ENCODE measurements at regions not wholly inside any gene's neighbourhood (a gene's known extent, or its start where the extent isn't known, plus 50 kb on each side); places are given as distances from the start of the nearest gene placed in this dataset.
A peak's percentile ranks its signal among the peaks of the same experiment; 100 is the strongest.

GRCh38 chr1:117753232-117753631, 147.4 kb downstream of the TENT5C start:
- peak overlapping the region; percentile 54; the same call in 1 of the 2 replicates for H2AFZ ChIP-seq (ENCODE audit: low read depth)

GRCh38 chr1:117753652-117754051, 147.8 kb downstream of the TENT5C start:
- ChIA-PET CTCF (interaction anchor here (0.6 to 10.1 kb wide), 76 partner anchors 8 to 686 kb away, joined by 3 to 192 read pairs (median 5); partner anchors contain the start of gene TENT5C), POLR2A (no interaction called here)
- Histone ChIP-seq H3K9me3 (no peaks in the 10 kb centered on the region), H3K4me3 (ENCODE audit: low read depth in 2 of 2, low read length in 1 of 2) (peak overlapping the region; percentile 26 to 56), H3K27ac (ENCODE audit: low read depth in 2 of 2, low read length in 1 of 2) (no peak overlapping the region), H3K27me3 (ENCODE audit: insufficient read depth) (no peaks in the 10 kb centered on the region), H2AFZ (ENCODE audit: low read depth) (peak overlapping the region; percentile 54; the same call in 1 of the 2 replicates), H3K4me1 (ENCODE audit: control insufficient read depth in 1 of 2, insufficient read depth in 2 of 2, low read depth in 1 of 2, low read length in 1 of 2) (peaks cover 0 to 8% of the 10 kb centered on the region in 2 experiments; a peak in 1 of 4 replicates), H3K36me3 (replicated peaks in 1 of 2; ENCODE audit: control insufficient read depth in 1 of 2, insufficient read depth in 2 of 2, low read length in 1 of 2) (no peaks in the 10 kb centered on the region), H4K20me1 (ENCODE audit: insufficient read depth) (no peaks in the 10 kb centered on the region), H3K4me2 (peak overlapping the region; percentile 56), H3K79me2 (ENCODE audit: insufficient read depth) (no peaks in the 10 kb centered on the region), H3K9ac (no peak overlapping the region), H3K9me2 (no peaks in the 10 kb centered on the region), H3F3A (replicated peaks; ENCODE audit: insufficient read depth) (no peaks in the 10 kb centered on the region)
- TF ChIP-seq MXI1 (IDR thresholded peaks at IDR 0.05; ENCODE audit: low read depth, low read length) (no peak), RFX5 (IDR thresholded peaks at IDR 0.05; ENCODE audit: low read length) (no peak), EZH2phosphoT487 (IDR thresholded peaks at IDR 0.05; ENCODE audit: borderline replicate concordance, low read depth) (no peak), USF2 (IDR thresholded peaks at IDR 0.05; ENCODE audit: borderline replicate concordance, low read depth, low read length) (no peak), USF1 (IDR thresholded peaks at IDR 0.05; ENCODE audit: borderline replicate concordance, low read depth) (no peak), REST (IDR thresholded peaks at IDR 0.05; ENCODE audit: low read depth, low read length) (no peak), JUND (IDR thresholded peaks at IDR 0.05) (no peak), FOXM1 (IDR thresholded peaks at IDR 0.05; ENCODE audit: low read depth) (no peak), RCOR1 (IDR thresholded peaks at IDR 0.05; ENCODE audit: low read length) (no peak), TCF12 (IDR thresholded peaks at IDR 0.05) (no peak), NRF1 (IDR thresholded peaks at IDR 0.05; ENCODE audit: low read depth, low read length) (no peak), MAX (IDR thresholded peaks at IDR 0.05; ENCODE audit: low read depth) (no peak), CHD2 (IDR thresholded peaks at IDR 0.05; ENCODE audit: low read length, partially characterized antibody) (no peak)
- no peak for DNase-seq
- WGBS (ENCODE audit: low lambda C conversion rate): 23% methylated on average over 5 of the region's 5 CpGs

More at GRCh38 chr1:117753232-117753631, 147.4 kb downstream of the TENT5C start:
- Histone ChIP-seq H3K4me1 (ENCODE audit: control insufficient read depth in 1 of 2, insufficient read depth in 2 of 2, low read depth in 1 of 2, low read length in 1 of 2) (peaks cover 0 to 4% of the 10 kb centered on the region in 2 experiments; a peak in 1 of 4 replicates), H3K4me3 (ENCODE audit: low read depth in 2 of 2, low read length in 1 of 2) (no peak overlapping the region), H4K20me1 (ENCODE audit: insufficient read depth) (no peaks in the 10 kb centered on the region), H3K9me3 (no peaks in the 10 kb centered on the region), H3K9ac (no peak overlapping the region), H3K4me2 (no peak overlapping the region; the same call in 1 of the 2 replicates), H3K27ac (ENCODE audit: low read depth in 2 of 2, low read length in 1 of 2) (no peak overlapping the region), H3F3A (replicated peaks; ENCODE audit: insufficient read depth) (no peaks in the 10 kb centered on the region), H3K79me2 (ENCODE audit: insufficient read depth) (no peaks in the 10 kb centered on the region), H3K27me3 (ENCODE audit: insufficient read depth) (no peaks in the 10 kb centered on the region), H3K36me3 (replicated peaks in 1 of 2; ENCODE audit: control insufficient read depth in 1 of 2, insufficient read depth in 2 of 2, low read length in 1 of 2) (no peaks in the 10 kb centered on the region), H3K9me2 (no peaks in the 10 kb centered on the region)
- ChIA-PET CTCF (interaction anchor here (0.6 to 10.1 kb wide), 39 partner anchors 10 to 490 kb away, joined by 3 to 192 read pairs (median 7); partner anchors contain the start of gene TENT5C), POLR2A (no interaction called here)
- no peak for DNase-seq
- WGBS (ENCODE audit: low lambda C conversion rate): 78% methylated on average over 3 of the region's 3 CpGs
- no peak for TF ChIP-seq EZH2phosphoT487 (IDR thresholded peaks at IDR 0.05; ENCODE audit: borderline replicate concordance, low read depth)
- no peak for TF ChIP-seq RFX5 (IDR thresholded peaks at IDR 0.05; ENCODE audit: low read length)
- TF ChIP-seq MAX (IDR thresholded peaks at IDR 0.05; ENCODE audit: low read depth): no peak
- no peak for TF ChIP-seq MEF2A (IDR thresholded peaks at IDR 0.05; ENCODE audit: borderline replicate concordance, low read depth)
- no peak for TF ChIP-seq FOXM1 (IDR thresholded peaks at IDR 0.05; ENCODE audit: low read depth)

Measured in SK-N-SH (cell line).